PC-9 (cell line): ENCODE measurements at regions not wholly inside any gene's neighbourhood (a gene's known extent, or its start where the extent isn't known, plus 50 kb on each side); places are given as distances from the start of the nearest gene placed in this dataset.

Experiments
- BruUV-seq: library from RNA; stranded (reverse); fragments of 400-500 nt; replicated peaks from 2 replicates; lab custom pipeline; 2021; lab: Mats Ljungman, UMichigan
- CTCF ChIA-PET: fragments of 300-600 bp; sonication (Branson Sonifier 250); formaldehyde crosslinking; loops from one replicate; lab custom pipeline; 2022; ENCODE audit warnings: antibody characterized with exemption; lab: Charles Lee
- POLR2A ChIA-PET: fragments of 300-600 bp; sonication (Branson Sonifier 250); formaldehyde crosslinking; loops from one replicate; lab custom pipeline; 2022; ENCODE audit warnings: antibody characterized with exemption; ENCODE audit not compliant: unreplicated experiment; lab: Charles Lee
- DNase-seq, 2 experiments: peaks; one replicate each; pipeline versions ENCODE4 v3.0.0 to v3.0.0-alpha.2; 2015 to 2022; ENCODE audit warnings: mixed read lengths in 1 of 2
- H2AFZ ChIP-seq: fragments of 200-600 bp; sonication (generic); 2 replicates; pipeline ENCODE4 v1.8.1; 2017; ENCODE audit warnings: antibody characterized with exemption
- H3F3A ChIP-seq: fragments of 200-600 bp; sonication (generic); 2 replicates; pipeline ENCODE4 v1.8.1; 2017; ENCODE audit warnings: antibody characterized with exemption, mild to moderate bottlenecking, low read depth; ENCODE audit not compliant: insufficient read depth
- H3K27ac ChIP-seq: fragments of 200-600 bp; sonication (generic); 2 replicates; pipeline ENCODE4 v1.6.1; 2016; ENCODE audit warnings: mixed run types
- H3K27me3 ChIP-seq: fragments of 200-600 bp; sonication (generic); 2 replicates; pipeline ENCODE4 v1.6.1; 2016; ENCODE audit warnings: low read depth, mixed run types; ENCODE audit not compliant: insufficient read depth
- H3K36me3 ChIP-seq: fragments of 200-600 bp; sonication (generic); 2 replicates; pipeline ENCODE4 v1.6.1; 2016; ENCODE audit warnings: low read depth, mixed run types
- H3K4me1 ChIP-seq: fragments of 200-600 bp; sonication (generic); replicated peaks from 2 replicates; pipeline ENCODE4 v1.6.1; 2016; ENCODE audit warnings: mixed run types; ENCODE audit not compliant: insufficient read depth
- H3K4me2 ChIP-seq: fragments of 200-600 bp; sonication (generic); 2 replicates; pipeline ENCODE4 v1.6.1; 2017; ENCODE audit warnings: mixed run types
- H3K4me3 ChIP-seq: fragments of 200-600 bp; sonication (generic); 2 replicates; pipeline ENCODE4 v1.6.1; 2016; ENCODE audit warnings: mixed run types
- H3K79me2 ChIP-seq: fragments of 200-600 bp; sonication (generic); 2 replicates; pipeline ENCODE4 v1.6.1; 2017; ENCODE audit warnings: low read depth, mixed run types
- H3K9me2 ChIP-seq: fragments of 200-600 bp; sonication (generic); 2 replicates; pipeline ENCODE4 v1.8.1; 2017; ENCODE audit warnings: mild to moderate bottlenecking; ENCODE audit not compliant: insufficient read depth
- H3K9me3 ChIP-seq: fragments of 200-600 bp; sonication (generic); 2 replicates; pipeline ENCODE4 v1.8.1; 2016; ENCODE audit warnings: low read depth; ENCODE audit not compliant: insufficient read depth
- H4K20me1 ChIP-seq: fragments of 200-600 bp; sonication (generic); 2 replicates; pipeline ENCODE4 v1.8.1; 2017; ENCODE audit not compliant: insufficient read depth
- EZH2 ChIP-seq: fragments of 200-600 bp; sonication (generic); IDR thresholded peaks from 2 replicates; pipeline ENCODE4 v1.8.0; 2017; ENCODE audit warnings: antibody characterized with exemption, low read depth
- intact Hi-C: fragments of 100-400 bp; cut with micrococcal nuclease; formaldehyde crosslinking; loops from one replicate; pipeline ENCODE4 v1.10.0; 2022; ENCODE audit not compliant: unreplicated experiment
- TF ChIP-seq, protein P1 (sequence below): fragments of 200-600 bp; sonication (generic); conservative IDR thresholded peaks from 2 replicates; pipeline ENCODE4 v1.6.1; 2017; ENCODE audit warnings: mixed run types, antibody characterized with exemption, mild to moderate bottlenecking, moderate library complexity

DNA sequence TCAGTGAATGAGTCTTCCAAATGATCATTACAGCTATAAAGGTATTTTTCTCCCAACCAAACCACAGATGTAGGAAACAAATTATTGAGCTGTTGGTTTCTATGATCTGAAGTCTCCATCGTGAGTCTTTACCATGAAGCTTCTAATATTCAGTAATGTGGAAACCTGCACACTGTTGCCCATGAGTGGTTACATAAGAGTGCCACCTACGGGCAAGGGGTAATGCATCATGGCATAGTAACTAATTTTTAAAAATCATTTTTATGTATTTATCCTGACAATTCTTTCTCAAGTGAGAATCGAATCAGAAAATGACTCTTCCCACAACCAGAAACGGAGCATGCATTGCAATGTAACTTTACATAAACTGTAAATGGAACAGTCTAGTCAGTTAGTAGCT is 282.5 kb upstream of the SMARCA2 start:
- intact Hi-C loops: no loop called here
- no peaks in the 10 kb centered on the region for H3K9me3 ChIP-seq
- H3K4me1 ChIP-seq: no peaks in the 10 kb centered on the region
- ChIA-PET CTCF (no interaction called here), POLR2A (no interaction called here)
- H3F3A ChIP-seq: no peaks in the 10 kb centered on the region
- H3K27me3 ChIP-seq: no peaks in the 10 kb centered on the region
- no peak overlapping the region for H3K4me2 ChIP-seq
- no peak overlapping the region for H3K4me3 ChIP-seq
- TF ChIP-seq EZH2: no peak
- H3K27ac ChIP-seq: no peak overlapping the region
- H4K20me1 ChIP-seq: no peaks in the 10 kb centered on the region
- H3K36me3 ChIP-seq: no peaks in the 10 kb centered on the region
- no peaks in the 10 kb centered on the region for H3K9me2 ChIP-seq
- H3K79me2 ChIP-seq: no peaks in the 10 kb centered on the region
- no TSS peak for BruUV-seq
- H2AFZ ChIP-seq: no peak overlapping the region
- no peak for DNase-seq

DNA sequence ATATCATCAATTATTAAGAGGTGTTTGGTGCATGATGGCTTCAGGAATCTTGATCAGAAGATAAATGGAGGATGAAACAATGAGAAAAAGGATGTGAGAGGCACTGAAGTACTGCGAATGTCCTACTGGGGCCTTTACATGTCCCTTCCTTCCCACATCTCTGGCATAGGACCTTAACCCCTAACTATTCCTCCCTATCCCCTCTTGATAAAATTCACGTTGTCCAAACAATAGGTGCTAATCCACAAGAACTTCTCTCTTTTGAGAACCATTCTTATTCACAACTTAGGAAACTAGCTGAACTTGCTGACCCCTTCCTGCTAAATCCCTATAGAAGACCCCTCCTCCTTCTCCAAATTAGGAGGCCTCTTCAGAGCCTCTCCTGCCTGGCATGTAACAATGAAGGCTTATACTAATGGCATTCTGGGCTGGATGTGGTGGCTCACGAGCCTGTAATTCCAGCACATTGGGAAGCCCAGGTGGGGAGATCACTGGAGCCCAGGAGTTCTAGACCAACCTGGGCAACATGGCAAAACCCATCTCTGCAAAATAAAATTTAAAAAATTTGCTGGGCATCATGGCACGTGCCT is 276.5 kb upstream of the SMARCA2 start:
- no peak overlapping the region for H2AFZ ChIP-seq
- ChIA-PET CTCF (no interaction called here), POLR2A (no interaction called here)
- H3K4me3 ChIP-seq: no peak overlapping the region
- intact Hi-C loops: no loop called here
- H3K27ac ChIP-seq: no peak overlapping the region
- no TSS peak for BruUV-seq
- no peaks in the 10 kb centered on the region for H3K27me3 ChIP-seq
- H3K9me3 ChIP-seq: no peaks in the 10 kb centered on the region
- no peaks in the 10 kb centered on the region for H3K79me2 ChIP-seq
- H3K36me3 ChIP-seq: no peaks in the 10 kb centered on the region
- no peaks in the 10 kb centered on the region for H3K9me2 ChIP-seq
- H3F3A ChIP-seq: no peaks in the 10 kb centered on the region
- no peaks in the 10 kb centered on the region for H4K20me1 ChIP-seq
- TF ChIP-seq, protein P1, sequence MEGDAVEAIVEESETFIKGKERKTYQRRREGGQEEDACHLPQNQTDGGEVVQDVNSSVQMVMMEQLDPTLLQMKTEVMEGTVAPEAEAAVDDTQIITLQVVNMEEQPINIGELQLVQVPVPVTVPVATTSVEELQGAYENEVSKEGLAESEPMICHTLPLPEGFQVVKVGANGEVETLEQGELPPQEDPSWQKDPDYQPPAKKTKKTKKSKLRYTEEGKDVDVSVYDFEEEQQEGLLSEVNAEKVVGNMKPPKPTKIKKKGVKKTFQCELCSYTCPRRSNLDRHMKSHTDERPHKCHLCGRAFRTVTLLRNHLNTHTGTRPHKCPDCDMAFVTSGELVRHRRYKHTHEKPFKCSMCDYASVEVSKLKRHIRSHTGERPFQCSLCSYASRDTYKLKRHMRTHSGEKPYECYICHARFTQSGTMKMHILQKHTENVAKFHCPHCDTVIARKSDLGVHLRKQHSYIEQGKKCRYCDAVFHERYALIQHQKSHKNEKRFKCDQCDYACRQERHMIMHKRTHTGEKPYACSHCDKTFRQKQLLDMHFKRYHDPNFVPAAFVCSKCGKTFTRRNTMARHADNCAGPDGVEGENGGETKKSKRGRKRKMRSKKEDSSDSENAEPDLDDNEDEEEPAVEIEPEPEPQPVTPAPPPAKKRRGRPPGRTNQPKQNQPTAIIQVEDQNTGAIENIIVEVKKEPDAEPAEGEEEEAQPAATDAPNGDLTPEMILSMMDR: no peak
- TF ChIP-seq EZH2: no peak
- no peak for DNase-seq
- no peak overlapping the region for H3K4me2 ChIP-seq
- H3K4me1 ChIP-seq: no peaks in the 10 kb centered on the region

DNA sequence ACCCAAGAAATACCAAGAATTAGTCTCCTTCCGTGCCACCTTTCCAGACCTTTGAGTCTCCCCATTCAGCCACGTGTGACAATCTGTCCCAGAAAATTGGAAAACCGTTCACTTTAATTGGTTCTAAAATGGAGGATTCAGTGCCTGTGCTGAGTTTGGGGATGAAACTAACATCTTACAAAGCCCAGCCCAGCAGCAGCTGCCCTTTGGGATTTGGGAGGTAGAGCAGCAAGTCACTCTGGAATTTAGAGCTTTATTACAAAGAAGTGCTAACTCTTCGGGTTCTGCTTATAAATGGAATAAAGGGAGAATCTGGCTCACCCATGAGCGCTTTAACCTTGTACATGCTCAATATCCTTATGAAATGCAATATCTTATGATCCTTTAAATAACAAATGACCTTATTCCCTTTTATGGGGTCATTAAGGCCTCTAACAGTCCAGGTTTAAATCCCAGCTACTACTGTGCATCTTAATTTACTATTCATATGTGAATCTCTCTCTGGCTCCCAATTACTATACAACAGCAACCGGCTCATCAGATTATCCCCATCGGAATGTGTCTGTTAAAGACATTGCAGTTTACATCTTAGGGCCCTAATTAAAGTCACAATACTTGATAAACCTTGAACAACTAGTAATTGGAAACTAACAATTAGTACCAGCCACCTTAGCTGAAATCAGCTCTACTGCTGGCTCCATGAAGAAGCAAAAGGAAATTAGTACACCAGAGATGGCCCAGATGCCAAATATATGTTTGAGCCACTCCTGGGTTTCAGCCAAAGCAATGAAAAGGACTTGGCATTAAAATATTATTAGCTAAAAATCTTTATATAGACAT is 271.8 kb upstream of the SMARCA2 start:
- H2AFZ ChIP-seq: no peak overlapping the region
- H3K4me2 ChIP-seq: no peak overlapping the region
- no peaks in the 10 kb centered on the region for H3K9me3 ChIP-seq
- no peak overlapping the region for H3K4me3 ChIP-seq
- no peaks in the 10 kb centered on the region for H3K4me1 ChIP-seq
- no peak overlapping the region for H3K27ac ChIP-seq
- no peak for DNase-seq
- TF ChIP-seq, protein P1: no peak
- no peak for TF ChIP-seq EZH2
- no peaks in the 10 kb centered on the region for H3F3A ChIP-seq
- intact Hi-C loops: no loop called here
- CTCF ChIA-PET: no interaction called here
- POLR2A ChIA-PET: interaction anchor here (0.5 kb wide), 1 partner anchor 1333 kb away, joined by 4 read pairs; no protein-coding TSS in a partner anchor
- H3K79me2 ChIP-seq: no peaks in the 10 kb centered on the region
- no peaks in the 10 kb centered on the region for H3K9me2 ChIP-seq
- BruUV-seq: no TSS peak
- H4K20me1 ChIP-seq: no peaks in the 10 kb centered on the region
- H3K27me3 ChIP-seq: no peaks in the 10 kb centered on the region
- H3K36me3 ChIP-seq: no peaks in the 10 kb centered on the region
